IMR-90 (cell line): ENCODE measurements at regions not wholly inside any gene's neighbourhood (a gene's known extent, or its start where the extent isn't known, plus 50 kb on each side); places are given as distances from the start of the nearest gene placed in this dataset.

Experiments used
- ATAC-seq: fragments of 200-7000 bp; cut with Tn5 transposase; 2 replicates; pipeline ENCODE4 v1.9.1; 2020; ENCODE audit warnings: low read depth, mild to moderate bottlenecking, moderate library complexity
- BruUV-seq: library from RNA; stranded (reverse); fragments of 400-500 nt; replicated peaks from 2 replicates; lab custom pipeline; 2021; lab: Mats Ljungman, UMichigan
- CTCF ChIA-PET: fragments of 300-600 bp; formaldehyde crosslinking; extraction: SDS; loops from one replicate; lab custom pipeline; 2021; ENCODE audit warnings: antibody characterized with exemption; lab: Yijun Ruan, JAX
- POLR2A ChIA-PET: fragments of 300-600 bp; sonication (Branson Sonifier 250); formaldehyde crosslinking; loops from one replicate; lab custom pipeline; 2022; ENCODE audit warnings: antibody characterized with exemption; ENCODE audit not compliant: unreplicated experiment; lab: Charles Lee
- DNase-seq: peaks from one replicate; pipeline ENCODE4 v3.0.0; 2013
- H2AFZ ChIP-seq: replicated peaks from 2 replicates; pipeline ENCODE3; 2013; ENCODE audit warnings: low read length, mild to moderate bottlenecking; ENCODE audit not compliant: poor library complexity
- H2AK5ac ChIP-seq: 2 replicates; pipeline ENCODE4 v1.6.1; 2013; ENCODE audit warnings: low read depth, low read length, inconsistent platforms
- H2AK9ac ChIP-seq: replicated peaks from 2 replicates; pipeline ENCODE3; 2013; ENCODE audit warnings: mild to moderate bottlenecking, low read depth, low read length, moderate library complexity; ENCODE audit not compliant: poor library complexity
- H2BK120ac ChIP-seq: 2 replicates; pipeline ENCODE4 v1.6.1; 2013; ENCODE audit warnings: low read depth, low read length, inconsistent platforms
- H2BK15ac ChIP-seq: 3 replicates; pipeline ENCODE4 v1.6.1; 2013; ENCODE audit warnings: low read depth, low read length, inconsistent platforms
- H2BK20ac ChIP-seq: 2 replicates; pipeline ENCODE4 v1.6.1; 2013; ENCODE audit warnings: low read depth, mild to moderate bottlenecking, inconsistent platforms, low read length, moderate library complexity
- H2BK5ac ChIP-seq: 2 replicates; pipeline ENCODE4 v1.6.1; 2013; ENCODE audit warnings: mild to moderate bottlenecking, low read depth, low read length, inconsistent platforms; ENCODE audit not compliant: poor library complexity, severe bottlenecking
- H3K14ac ChIP-seq: replicated peaks from 2 replicates; pipeline ENCODE4 v1.6.1; 2013; ENCODE audit warnings: low read depth, low read length, inconsistent platforms
- H3K18ac ChIP-seq: 2 replicates; pipeline ENCODE4 v1.6.1; 2013; ENCODE audit warnings: low read depth, low read length, control low read depth
- H3K23ac ChIP-seq: 2 replicates; pipeline ENCODE4 v1.6.1; 2013; ENCODE audit warnings: low read depth, low read length, inconsistent platforms
- H3K27ac ChIP-seq: 2 replicates; pipeline ENCODE4 v1.5.1; 2013; ENCODE audit warnings: mild to moderate bottlenecking, control low read depth, low read length; ENCODE audit not compliant: insufficient read depth
- H3K27me3 ChIP-seq: 2 replicates; pipeline ENCODE4 v1.6.1; 2013; ENCODE audit warnings: low read length; ENCODE audit not compliant: control insufficient read depth, insufficient read depth
- H3K36me3 ChIP-seq: 2 replicates; pipeline ENCODE4 v1.6.1; 2013; ENCODE audit warnings: low read length, mixed read lengths; ENCODE audit not compliant: control insufficient read depth, insufficient read depth
- H3K4ac ChIP-seq: 2 replicates; pipeline ENCODE4 v1.6.1; 2013; ENCODE audit warnings: low read depth, low read length, inconsistent platforms
- H3K4me1 ChIP-seq: 2 replicates; pipeline ENCODE4 v1.6.1; 2013; ENCODE audit warnings: low read length, mixed read lengths; ENCODE audit not compliant: control insufficient read depth, insufficient read depth
- H3K4me2 ChIP-seq: 2 replicates; pipeline ENCODE4 v1.6.1; 2013; ENCODE audit warnings: low read depth, mild to moderate bottlenecking, control low read depth, low read length, moderate library complexity
- H3K4me3 ChIP-seq: 2 replicates; pipeline ENCODE4 v1.5.1; 2013; ENCODE audit warnings: low read depth, mild to moderate bottlenecking, control low read depth, low read length, moderate library complexity; ENCODE audit not compliant: insufficient read depth
- H3K56ac ChIP-seq: 2 replicates; pipeline ENCODE4 v1.6.1; 2013; ENCODE audit warnings: low read length, inconsistent platforms; ENCODE audit not compliant: insufficient read depth; ENCODE audit errors: extremely low read depth
- H3K79me1 ChIP-seq, 2 experiments: 2 replicates each; pipeline ENCODE4 v1.6.1; 2013; ENCODE audit warnings: low read length in 2 of 2, inconsistent platforms in 1 of 2, low read depth in 1 of 2
- H3K9ac ChIP-seq: 2 replicates; pipeline ENCODE4 v1.6.1; 2013; ENCODE audit warnings: low read depth, low read length, control low read depth
- H3K9me1 ChIP-seq: 2 replicates; pipeline ENCODE4 v1.6.1; 2013; ENCODE audit warnings: low read length, inconsistent platforms; ENCODE audit not compliant: insufficient read depth
- H3K9me3 ChIP-seq: 2 replicates; pipeline ENCODE4 v1.6.1; 2013; ENCODE audit warnings: low read length; ENCODE audit not compliant: control insufficient read depth, insufficient read depth
- H4K20me1 ChIP-seq: 2 replicates; pipeline ENCODE4 v1.6.1; 2013; ENCODE audit warnings: low read length, inconsistent platforms; ENCODE audit not compliant: insufficient read depth
- H4K5ac ChIP-seq: 2 replicates; pipeline ENCODE4 v1.6.1; 2013; ENCODE audit warnings: mild to moderate bottlenecking, low read depth, low read length, control low read depth
- H4K8ac ChIP-seq, 2 experiments: 2 replicates each; pipeline ENCODE4 v1.6.1; 2013; ENCODE audit warnings: low read depth in 2 of 2, low read length in 2 of 2, control low read depth in 1 of 2, inconsistent platforms in 1 of 2
- H4K91ac ChIP-seq: 2 replicates; pipeline ENCODE4 v1.6.1; 2013; ENCODE audit warnings: low read depth, low read length, inconsistent platforms; ENCODE audit not compliant: insufficient read depth
- CHD1 ChIP-seq: IDR thresholded peaks from 2 replicates; pipeline ENCODE4 v1.6.1; 2012; ENCODE audit warnings: low read depth, low read length, improper control_type of control experiment
- ELK1 ChIP-seq: fragments of 150-350 bp; IDR thresholded peaks from 2 replicates; pipeline ENCODE4 v1.6.1; 2016; ENCODE audit warnings: low read depth, mild to moderate bottlenecking, low read length, moderate library complexity, borderline replicate concordance
- MXI1 ChIP-seq: IDR thresholded peaks from 2 replicates; pipeline ENCODE4 v1.6.1; 2012; ENCODE audit warnings: low read depth, mild to moderate bottlenecking, low read length, moderate library complexity, borderline replicate concordance
- RCOR1 ChIP-seq: IDR thresholded peaks from 2 replicates; pipeline ENCODE4 v1.6.1; 2012; ENCODE audit warnings: mild to moderate bottlenecking, low read length, improper control_type of control experiment; ENCODE audit not compliant: insufficient replicate concordance
- WGBS, 2 experiments: methylation state at CpG; one replicate each; pipeline versions ENCODE4 v1.1.5 to v1.1.7; 2013; ENCODE audit warnings: missing lambda C conversion rate in 2 of 2; ENCODE audit not compliant: insufficient read length in 1 of 2; ENCODE audit errors: extremely low coverage in 2 of 2; 5-methylcytosine and 5-hydroxymethylcytosine counted together
- dilution Hi-C: fragments of 300-500 bp; cut with HindIII; formaldehyde crosslinking; loops from one replicate; pipeline ENCODE4 v1.14.3; 2018; ENCODE audit warnings: low sequenced_read_pairs; ENCODE audit not compliant: unreplicated experiment
- in situ Hi-C: fragments of 300-500 bp; cut with MboI; formaldehyde crosslinking; loops from 3 replicates; pipeline ENCODE4 v1.14.3; 2019; ENCODE audit warnings: low sequenced_read_pairs, inconsistent platforms, mixed read lengths
- intact Hi-C: fragments of 100-400 bp; cut with micrococcal nuclease; formaldehyde crosslinking; loops from 2 replicates; pipeline ENCODE4 v1.10.0; 2022
- TF ChIP-seq, protein P1 (sequence below): fragments of 150-350 bp; IDR thresholded peaks from 2 replicates; pipeline ENCODE4 v1.6.1; 2017; ENCODE audit warnings: mild to moderate bottlenecking, antibody characterized with exemption, low read length, low read depth
- TF ChIP-seq, protein P2 (sequence below): conservative IDR thresholded peaks from 2 replicates; pipeline ENCODE4 v1.5.1; 2012; ENCODE audit warnings: mild to moderate bottlenecking, low read depth, low read length, improper control_type of control experiment

DNA sequence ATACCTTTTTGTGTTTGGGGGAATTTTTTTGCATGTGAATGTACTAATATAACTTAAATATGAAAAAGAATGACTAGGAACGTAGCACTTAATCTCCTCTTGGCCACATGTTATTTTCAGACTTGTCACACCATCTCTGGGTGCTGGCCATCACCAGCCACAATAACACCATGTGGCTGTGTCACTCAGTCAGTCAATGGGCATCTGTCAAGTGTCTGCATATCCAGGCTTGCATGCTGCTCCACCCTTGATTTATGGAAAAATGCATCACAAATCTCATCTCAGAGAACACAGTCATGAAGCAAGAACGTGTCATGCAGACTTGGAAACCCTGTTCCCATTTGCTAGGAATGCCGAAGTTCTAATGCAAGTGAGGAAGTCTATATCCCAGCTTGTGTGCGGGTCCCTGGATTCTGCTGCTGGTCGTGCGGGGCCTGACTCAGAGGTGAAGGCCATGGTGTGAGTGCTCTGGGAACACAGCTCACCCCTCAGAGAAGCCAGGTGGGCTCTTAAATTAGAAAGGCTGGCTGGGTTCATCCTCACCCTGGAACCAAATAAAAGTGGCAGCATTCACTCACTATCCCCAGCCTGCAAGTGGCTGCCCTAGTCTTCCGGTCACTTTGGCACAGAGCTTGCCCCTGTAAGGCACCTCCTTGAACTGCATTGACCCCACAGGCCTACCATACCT, 53.6 kb upstream of the ARHGEF7 start:
- H4K5ac ChIP-seq: no peak overlapping the region
- no peaks in the 10 kb centered on the region for H3K4me1 ChIP-seq

More for the DNA sequence above, 53.6 kb upstream of the ARHGEF7 start:
- Histone ChIP-seq H2BK20ac (no peak overlapping the region), H3K36me3 (no peaks in the 10 kb centered on the region), H3K27ac (no peak overlapping the region), H3K18ac (no peak overlapping the region), H4K91ac (no peak overlapping the region), H4K20me1 (no peaks in the 10 kb centered on the region), H3K23ac (no peak overlapping the region), H3K14ac (no peak overlapping the region), H3K4me3 (no peak overlapping the region), H3K4me2 (no peak overlapping the region), H3K9me1 (no peaks in the 10 kb centered on the region), H3K9ac (no peak overlapping the region), H3K4ac (no peak overlapping the region), H4K8ac (no peak overlapping the region), H2AK9ac (no peak overlapping the region), H3K79me1 (no peaks in the 10 kb centered on the region), H2AFZ (no peak overlapping the region), H3K56ac (no peak overlapping the region), H3K9me3 (no peaks in the 10 kb centered on the region), H2BK5ac (no peak overlapping the region), H2BK120ac (no peak overlapping the region), H3K27me3 (peaks cover 15% of the 10 kb centered on the region), H2AK5ac (no peak overlapping the region), H2BK15ac (no peak overlapping the region)
- no TSS peak for BruUV-seq
- in situ Hi-C loops (no loop called here), intact Hi-C loops (loop anchor here (10.0 kb wide), 1 partner anchor 1383 kb away; no protein-coding TSS in a partner anchor), dilution Hi-C loops (no loop called here)
- CTCF ChIA-PET: no interaction called here
- no CpG with 5 or more reads among the region's 7 CpGs for WGBS, 2 experiments
- ATAC-seq (no peak), DNase-seq (no peak)
- TF ChIP-seq CHD1 (no peak), RCOR1 (no peak), MXI1 (no peak), ELK1 (no peak)
- TF ChIP-seq, protein P1, sequence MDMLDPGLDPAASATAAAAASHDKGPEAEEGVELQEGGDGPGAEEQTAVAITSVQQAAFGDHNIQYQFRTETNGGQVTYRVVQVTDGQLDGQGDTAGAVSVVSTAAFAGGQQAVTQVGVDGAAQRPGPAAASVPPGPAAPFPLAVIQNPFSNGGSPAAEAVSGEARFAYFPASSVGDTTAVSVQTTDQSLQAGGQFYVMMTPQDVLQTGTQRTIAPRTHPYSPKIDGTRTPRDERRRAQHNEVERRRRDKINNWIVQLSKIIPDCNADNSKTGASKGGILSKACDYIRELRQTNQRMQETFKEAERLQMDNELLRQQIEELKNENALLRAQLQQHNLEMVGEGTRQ: no peak
- TF ChIP-seq, protein P2, sequence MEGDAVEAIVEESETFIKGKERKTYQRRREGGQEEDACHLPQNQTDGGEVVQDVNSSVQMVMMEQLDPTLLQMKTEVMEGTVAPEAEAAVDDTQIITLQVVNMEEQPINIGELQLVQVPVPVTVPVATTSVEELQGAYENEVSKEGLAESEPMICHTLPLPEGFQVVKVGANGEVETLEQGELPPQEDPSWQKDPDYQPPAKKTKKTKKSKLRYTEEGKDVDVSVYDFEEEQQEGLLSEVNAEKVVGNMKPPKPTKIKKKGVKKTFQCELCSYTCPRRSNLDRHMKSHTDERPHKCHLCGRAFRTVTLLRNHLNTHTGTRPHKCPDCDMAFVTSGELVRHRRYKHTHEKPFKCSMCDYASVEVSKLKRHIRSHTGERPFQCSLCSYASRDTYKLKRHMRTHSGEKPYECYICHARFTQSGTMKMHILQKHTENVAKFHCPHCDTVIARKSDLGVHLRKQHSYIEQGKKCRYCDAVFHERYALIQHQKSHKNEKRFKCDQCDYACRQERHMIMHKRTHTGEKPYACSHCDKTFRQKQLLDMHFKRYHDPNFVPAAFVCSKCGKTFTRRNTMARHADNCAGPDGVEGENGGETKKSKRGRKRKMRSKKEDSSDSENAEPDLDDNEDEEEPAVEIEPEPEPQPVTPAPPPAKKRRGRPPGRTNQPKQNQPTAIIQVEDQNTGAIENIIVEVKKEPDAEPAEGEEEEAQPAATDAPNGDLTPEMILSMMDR: no peak
- POLR2A ChIA-PET: no interaction called here
